ENCODE measurements at regions not wholly inside any gene's neighbourhood (a gene's known extent, or its start where the extent isn't known, plus 50 kb on each side); places are given as distances from the start of the nearest gene placed in this dataset.
A peak's percentile ranks its signal among the peaks of the same experiment; 100 is the strongest.

- no peak for DNase-seq
Observed at GRCh38 chr2:219961947-219962498, 334.6 kb downstream of the SLC4A3 start.

- DNase-seq = no peak
Observed at GRCh38 chr2:219962801-219963200, 335.4 kb downstream of the SLC4A3 start.

GRCh38 chr2:219965287-219966194, 338.1 kb downstream of the SLC4A3 start:
- DNase-seq = no peak

- DNase-seq = no peak
Observed at GRCh38 chr2:219967247-219968245, 340.1 kb downstream of the SLC4A3 start.

- DNase-seq = no peak
Observed at GRCh38 chr2:219968685-219969345, 341.4 kb downstream of the SLC4A3 start.

- DNase-seq = no peak
Observed at GRCh38 chr2:219969508-219969907, 342.1 kb downstream of the SLC4A3 start.

GRCh38 chr2:219973136-219973535, 345.7 kb downstream of the SLC4A3 start:
- no peak for DNase-seq

GRCh38 chr2:219976871-219977270, 349.4 kb downstream of the SLC4A3 start:
- no peak for DNase-seq

- DNase-seq = no peak
Observed at GRCh38 chr2:219980638-219981037, 353.2 kb downstream of the SLC4A3 start.

- no peak for DNase-seq
Observed at GRCh38 chr2:219983836-219984235, 356.4 kb downstream of the SLC4A3 start.

- DNase-seq = no peak
Observed at GRCh38 chr2:219985017-219985416, 357.6 kb downstream of the SLC4A3 start.

- no peak for DNase-seq
Observed at GRCh38 chr2:219987830-219988229, 360.4 kb downstream of the SLC4A3 start.

GRCh38 chr2:219989744-219990143, 362.3 kb downstream of the SLC4A3 start:
- no peak for DNase-seq

- no peak for DNase-seq
Observed at GRCh38 chr2:219991116-219991515, 363.7 kb downstream of the SLC4A3 start.

GRCh38 chr2:219995399-219995798, 368.0 kb downstream of the SLC4A3 start:
- no peak for DNase-seq

- DNase-seq = no peak
Observed at GRCh38 chr2:219995991-219996765, 368.7 kb downstream of the SLC4A3 start.

GRCh38 chr2:219997341-219997851, 370.0 kb downstream of the SLC4A3 start:
- DNase-seq = peak; percentile 30

GRCh38 chr2:219998107-219998506, 370.7 kb downstream of the SLC4A3 start:
- no peak for DNase-seq

- DNase-seq = no peak
Observed at GRCh38 chr2:219998714-219999227, 371.3 kb downstream of the SLC4A3 start.

- no peak for DNase-seq
Observed at GRCh38 chr2:220000080-220000479, 372.6 kb downstream of the SLC4A3 start.

- DNase-seq = no peak
Observed at GRCh38 chr2:220000586-220000985, 373.2 kb downstream of the SLC4A3 start.
